Activated naive CD4-positive, alpha-beta T cell treated with Interleukin-2 at 50 U/mL for 16 hours (primary cell): ENCODE measurements at regions not wholly inside any gene's neighbourhood (a gene's known extent, or its start where the extent isn't known, plus 50 kb on each side); places are given as distances from the start of the nearest gene placed in this dataset.

ENCODE experiments used
- DNase-seq: peaks from one replicate; pipeline ENCODE4 v3.0.0-alpha.2; 2020

GRCh38 chr22:48742556-48743343 lies 1084.9 kb downstream of the BRD1 start:
- DNase-seq = no peak

DNA sequence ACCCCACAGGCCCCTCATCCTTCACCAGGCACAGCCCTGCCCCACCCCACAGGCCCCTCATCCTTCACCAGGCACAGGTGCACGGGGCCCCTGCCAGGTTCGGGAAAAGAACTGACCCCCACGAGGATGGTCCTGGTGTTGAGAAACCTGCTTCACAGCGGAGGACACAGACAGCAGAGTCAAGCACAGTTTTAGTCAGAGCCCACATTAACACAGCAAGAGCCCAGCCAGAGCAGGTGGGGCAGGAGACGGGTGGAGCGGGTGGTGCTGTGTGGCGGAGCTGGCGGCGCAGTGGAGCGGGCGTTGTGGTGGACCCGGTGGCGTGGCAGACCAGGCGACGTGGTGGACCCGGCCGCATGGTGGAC lies 1085.5 kb downstream of the BRD1 start:
- no peak for DNase-seq

GRCh38 chr22:48741540-48741939 lies 1086.1 kb downstream of the BRD1 start:
- no peak for DNase-seq

DNA sequence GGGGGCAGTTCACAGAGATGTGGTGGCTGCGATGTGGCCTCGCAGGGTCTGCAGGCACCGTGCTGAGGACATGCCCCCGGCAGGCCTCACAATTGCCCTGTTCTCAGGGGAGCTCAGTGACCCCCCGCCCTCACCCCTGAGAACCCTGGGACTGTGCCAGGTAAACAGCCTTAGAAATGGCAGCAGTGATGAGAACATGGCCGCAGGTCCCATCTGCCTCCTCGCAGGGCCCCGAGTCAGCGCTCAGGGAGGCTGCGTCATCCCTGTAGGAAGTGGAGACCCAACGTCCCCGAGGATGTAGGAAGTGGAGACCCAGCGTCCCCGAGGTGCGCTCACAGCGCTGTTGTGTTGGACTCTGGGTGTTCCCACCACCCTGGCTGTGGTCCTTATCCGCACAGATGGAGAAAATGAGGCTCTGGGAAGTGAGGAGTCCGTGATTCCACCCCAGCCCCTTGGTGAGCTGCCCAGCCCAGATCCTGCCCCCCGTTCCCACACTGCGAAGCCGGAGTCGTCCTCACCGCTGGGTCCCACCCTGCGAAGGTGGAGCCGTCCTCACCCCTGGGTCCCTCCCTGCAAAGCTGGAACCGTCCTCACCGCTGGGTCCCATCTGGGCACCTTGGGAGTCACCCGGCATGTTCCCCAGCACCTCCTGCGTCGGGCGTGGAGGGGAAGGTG lies 1086.8 kb downstream of the BRD1 start:
- no peak for DNase-seq

DNA sequence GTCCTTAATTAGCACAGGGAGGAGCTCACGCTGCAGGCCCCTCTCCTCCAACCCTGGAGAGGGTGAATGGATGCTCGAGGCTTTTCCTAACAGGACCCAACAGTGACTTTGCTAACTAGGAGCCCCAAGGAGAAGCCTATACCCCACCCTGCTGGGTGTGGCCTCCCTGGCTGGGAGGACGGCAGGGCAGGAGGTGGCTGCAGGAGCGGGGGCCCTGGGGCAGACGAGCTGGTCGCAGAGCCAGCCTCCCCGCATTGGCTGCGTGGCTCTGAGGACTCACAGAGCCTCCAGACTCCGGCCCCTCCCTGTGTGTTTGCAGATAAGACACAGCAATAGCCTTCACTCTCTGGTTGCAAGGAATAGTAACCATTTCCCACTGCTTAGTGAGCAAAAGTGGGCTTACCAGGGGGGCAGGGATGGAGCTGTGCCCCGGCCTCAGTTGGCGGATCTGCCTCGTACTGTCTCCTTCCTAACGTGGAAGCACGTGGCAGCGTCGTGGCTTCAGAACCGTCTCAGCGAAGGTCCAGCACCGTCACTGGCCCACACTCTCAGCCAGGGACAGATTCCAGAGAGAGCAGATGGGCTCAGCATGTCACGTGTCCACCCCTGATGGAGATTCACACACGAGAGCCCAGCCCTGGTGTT lies 1087.5 kb downstream of the BRD1 start:
- no peak for DNase-seq

DNA sequence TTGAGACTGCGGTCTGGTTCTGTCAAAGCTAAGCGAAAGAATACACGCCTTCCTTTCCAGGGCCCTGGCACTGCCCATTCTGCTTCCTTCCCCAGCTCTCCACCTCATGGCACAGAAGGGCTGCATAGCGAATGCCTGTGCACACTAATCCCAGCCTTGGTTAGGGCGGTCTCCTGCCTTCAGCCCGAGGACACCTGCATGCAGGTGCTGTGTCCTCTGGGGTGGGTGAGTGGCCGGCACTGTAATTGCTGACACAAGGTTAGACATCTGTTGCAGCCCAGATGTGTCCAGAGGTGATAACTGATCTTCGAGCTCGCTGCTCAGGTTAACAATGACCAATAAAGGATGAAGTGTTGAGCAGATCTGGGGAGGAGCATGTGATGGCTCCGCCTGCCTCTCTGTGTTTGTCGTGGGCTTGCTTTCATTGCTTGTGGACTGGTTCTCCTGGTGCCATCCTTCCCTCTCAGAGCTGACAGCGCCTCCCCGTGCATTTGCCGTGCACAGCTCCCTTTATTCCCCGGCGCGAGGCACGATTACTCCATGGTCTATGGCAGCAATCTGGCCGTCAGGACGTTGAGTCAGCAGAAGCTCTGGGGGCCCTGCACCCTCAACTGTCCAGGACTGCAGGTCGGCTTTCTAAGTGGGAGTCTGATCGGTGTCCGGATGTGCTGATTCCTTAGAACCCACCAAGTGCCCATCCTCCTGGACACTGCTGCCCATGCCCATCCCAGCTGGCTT lies 1088.2 kb downstream of the BRD1 start:
- no peak for DNase-seq

DNA sequence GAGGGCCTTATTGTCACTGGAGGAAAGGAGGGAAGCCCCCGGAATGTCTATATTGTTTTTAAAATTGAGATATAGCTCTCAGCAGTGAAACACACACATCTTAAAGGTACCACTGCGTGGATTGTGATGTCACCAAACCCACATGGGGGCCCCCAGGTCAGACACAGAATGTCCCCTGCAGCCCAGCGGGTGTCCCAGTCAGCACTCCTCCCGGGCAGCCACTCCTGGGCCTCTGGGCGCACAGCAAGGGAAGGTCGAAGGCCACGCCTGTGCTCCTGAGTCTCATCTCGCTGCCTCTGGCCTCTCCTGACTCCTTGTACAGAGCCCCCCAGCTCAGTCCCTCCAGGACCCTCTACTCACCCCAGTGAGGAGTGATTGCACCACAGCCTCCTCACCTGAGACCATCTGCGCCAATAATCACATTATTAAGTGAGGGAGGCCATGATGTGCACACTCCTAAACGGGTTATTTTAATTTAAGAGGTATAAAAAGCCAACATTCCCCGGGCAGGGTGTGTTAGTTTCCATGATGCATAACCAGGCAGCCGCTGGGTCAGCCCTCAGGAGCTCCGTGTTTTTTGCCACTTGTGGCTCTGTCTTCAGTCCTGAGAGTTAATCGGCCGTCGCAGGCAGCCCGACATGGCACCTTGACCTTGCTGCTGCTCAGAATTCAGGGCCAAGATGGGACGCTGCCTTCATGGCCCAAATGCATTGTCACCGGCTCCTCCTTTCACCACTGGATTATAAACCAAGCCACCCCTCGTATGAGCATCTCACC lies 1089.3 kb downstream of the BRD1 start:
- no peak for DNase-seq

GRCh38 chr22:48737461-48738203 lies 1090.0 kb downstream of the BRD1 start:
- no peak for DNase-seq

GRCh38 chr22:48736593-48737460 lies 1090.8 kb downstream of the BRD1 start:
- no peak for DNase-seq

- DNase-seq = no peak
Measured at GRCh38 chr22:48734961-48735360, 1092.7 kb downstream of the BRD1 start.

- DNase-seq = no peak
Measured at GRCh38 chr22:48734359-48734758, 1093.3 kb downstream of the BRD1 start.

GRCh38 chr22:48729499-48730171 lies 1098.0 kb downstream of the BRD1 start:
- no peak for DNase-seq

DNA sequence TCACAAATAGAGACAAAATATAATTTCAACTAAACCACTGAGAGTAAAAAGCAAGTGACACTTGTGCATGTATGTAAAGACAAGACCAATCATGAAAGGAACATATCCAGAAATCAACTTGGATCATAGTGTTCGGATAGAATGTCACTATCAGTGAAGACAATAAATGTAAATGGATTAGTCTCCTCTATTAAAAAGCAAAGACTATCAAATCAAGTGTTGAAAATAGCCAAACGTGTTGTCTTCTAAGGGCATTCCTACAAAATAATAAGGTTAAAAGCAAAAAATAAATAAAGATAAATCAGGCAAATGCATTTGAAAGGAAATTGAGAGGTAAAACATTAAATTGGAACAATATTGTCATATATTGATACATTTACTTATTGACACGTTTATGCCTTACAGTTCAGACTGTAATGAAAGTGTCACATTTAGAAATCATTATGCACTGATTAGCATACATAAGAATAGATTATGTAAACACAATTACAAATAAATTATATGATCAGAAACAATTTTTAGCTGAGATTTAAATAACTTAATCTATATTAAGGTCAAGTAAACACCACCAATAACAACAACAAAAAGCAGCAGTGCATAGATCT lies 1100.1 kb downstream of the BRD1 start:
- DNase-seq = no peak

DNA sequence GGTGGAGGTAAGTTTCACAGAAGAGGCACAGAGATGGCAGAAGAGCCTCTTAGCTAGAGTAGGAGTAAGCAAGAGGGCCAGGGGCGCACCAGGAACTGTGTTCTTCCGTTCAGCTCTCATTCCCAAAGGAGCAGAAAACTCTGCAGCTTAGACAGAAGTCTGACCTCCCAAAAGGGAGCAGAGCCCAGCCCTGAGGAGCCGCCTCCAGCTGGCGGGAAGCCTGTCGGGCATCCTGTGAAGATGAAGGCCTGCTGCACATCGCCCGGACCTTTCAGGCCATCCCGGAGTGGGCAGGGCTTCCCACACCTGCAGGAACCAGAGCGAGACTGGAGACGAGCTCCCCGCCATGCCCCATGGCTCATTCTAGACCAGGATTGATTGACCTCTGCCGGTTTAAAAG lies 1102.8 kb downstream of the BRD1 start:
- DNase-seq = no peak

DNA sequence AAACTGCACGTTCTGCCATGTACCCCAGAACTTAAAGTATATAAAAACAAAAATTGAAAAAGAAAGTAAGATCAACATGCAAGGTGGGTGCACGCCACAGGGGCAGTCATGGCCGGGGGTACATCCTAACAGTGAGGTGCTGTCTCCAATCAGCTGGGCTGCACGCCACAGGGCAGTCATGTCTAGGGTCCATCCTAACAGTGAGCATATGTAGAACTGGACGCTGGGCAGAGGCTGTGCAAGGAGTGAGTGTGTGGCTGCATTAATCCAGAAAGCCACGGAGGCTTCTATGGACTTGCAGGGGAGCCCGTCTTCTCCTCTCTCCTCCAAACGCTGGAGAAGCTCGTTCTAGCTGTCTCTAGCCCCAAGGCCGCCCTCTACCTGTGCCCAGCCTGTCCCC lies 1105.0 kb downstream of the BRD1 start:
- no peak for DNase-seq

DNA sequence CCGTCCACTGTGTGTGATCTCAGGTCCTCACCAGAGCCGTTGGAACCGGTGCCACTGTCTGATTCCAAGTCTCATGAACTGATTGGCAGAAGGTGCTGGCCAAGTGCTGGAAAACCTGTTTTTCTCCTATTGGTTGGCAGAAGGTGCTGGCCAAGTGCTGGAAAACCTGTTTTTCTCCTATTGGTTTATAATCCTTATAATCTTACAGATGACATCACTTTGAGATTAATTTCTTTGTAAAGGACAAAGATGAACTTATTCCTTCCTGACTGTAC lies 1106.3 kb downstream of the BRD1 start:
- no peak for DNase-seq

DNA sequence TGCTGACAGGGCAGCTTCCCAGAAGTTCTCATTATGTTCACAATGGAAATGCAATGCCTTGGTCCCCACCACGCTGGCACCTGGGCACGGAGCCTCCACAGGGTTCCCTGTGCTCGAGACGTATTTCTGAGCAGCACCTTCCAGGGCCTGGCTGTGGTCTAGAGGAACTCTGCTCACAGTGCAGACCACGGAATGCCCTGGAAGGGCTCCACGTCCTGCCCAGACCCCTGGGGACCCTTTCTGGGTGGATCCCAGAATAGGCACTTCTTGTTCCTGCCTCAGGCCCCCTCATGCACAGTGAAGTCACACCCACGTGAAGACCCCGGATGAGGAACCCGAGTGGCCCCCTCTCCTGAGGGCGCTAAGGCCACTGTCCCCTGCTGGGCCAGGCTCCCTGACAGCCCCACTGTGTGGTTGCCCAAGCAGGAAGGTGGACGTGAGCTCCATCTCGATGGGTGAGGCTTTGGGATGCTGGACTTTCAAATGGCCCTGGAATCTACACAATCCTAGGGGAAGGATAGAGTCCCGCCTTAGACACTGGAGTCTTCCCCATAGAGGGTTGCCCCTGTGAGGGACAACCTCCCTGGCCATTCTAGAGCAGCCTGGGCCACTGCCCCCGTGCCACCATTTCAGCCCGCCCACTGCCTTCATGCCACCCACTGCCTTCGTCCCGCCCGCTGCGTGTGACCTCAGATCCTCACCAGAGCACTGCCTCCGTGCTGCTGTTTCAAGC lies 1106.8 kb downstream of the BRD1 start:
- DNase-seq = no peak

GRCh38 chr22:48719978-48720661 lies 1107.6 kb downstream of the BRD1 start:
- no peak for DNase-seq
